SK-N-SH (cell line): ENCODE measurements at regions not wholly inside any gene's neighbourhood (a gene's known extent, or its start where the extent isn't known, plus 50 kb on each side); places are given as distances from the start of the nearest gene placed in this dataset.
A peak's percentile ranks its signal among the peaks of the same experiment; 100 is the strongest.

Experiments
- CTCF ChIA-PET: fragments of 300-600, 350-600 bp; formaldehyde crosslinking; extraction: SDS; loops from one replicate; lab custom pipeline; 2021; lab: Yijun Ruan, JAX
- POLR2A ChIA-PET: fragments of 350-600 bp; sonication (Branson Sonifier 250); formaldehyde crosslinking; extraction: SDS; loops from one replicate; lab custom pipeline; 2020; ENCODE audit warnings: antibody characterized with exemption, inconsistent platforms; lab: Yijun Ruan, JAX
- DNase-seq: peaks from one replicate; pipeline ENCODE4 v3.0.0; 2012
- H2AFZ ChIP-seq: fragments of 200-600 bp; sonication (generic); 2 replicates; pipeline ENCODE4 v1.8.1; 2016; ENCODE audit warnings: antibody characterized with exemption, mild to moderate bottlenecking, low read depth
- H3F3A ChIP-seq: fragments of 200-600 bp; sonication (generic); replicated peaks from 2 replicates; pipeline ENCODE3; 2016; ENCODE audit warnings: antibody characterized with exemption, mild to moderate bottlenecking; ENCODE audit not compliant: insufficient read depth
- H3K27ac ChIP-seq, 2 experiments: fragments of 200-500 bp in 1 of 2; fragments of 200-600 bp in 1 of 2; sonication (Bioruptor generic) in 1 of 2; sonication (generic), shearing (Covaris generic) in 1 of 2; 2 replicates each; pipeline versions ENCODE4 v1.5.1 to v1.6.1; 2014 to 2016; ENCODE audit warnings: low read depth in 2 of 2, inconsistent platforms in 1 of 2, low read length in 1 of 2, mild to moderate bottlenecking in 1 of 2, mixed read lengths in 1 of 2
- H3K27me3 ChIP-seq: fragments of 200-600 bp; sonication (generic), shearing (Covaris generic); 2 replicates; pipeline ENCODE4 v1.6.1; 2016; ENCODE audit warnings: mixed run types; ENCODE audit not compliant: insufficient read depth
- H3K36me3 ChIP-seq, 2 experiments: fragments of 200-500 bp in 1 of 2; fragments of 200-600 bp in 1 of 2; sonication (Bioruptor generic) in 1 of 2; sonication (generic) in 1 of 2; replicated peaks in 1 of 2; 2 replicates each; pipeline versions ENCODE3 to v1.5.1; 2014 to 2016; ENCODE audit warnings: low read length in 1 of 2, mild to moderate bottlenecking in 1 of 2; ENCODE audit not compliant: insufficient read depth in 2 of 2, control insufficient read depth in 1 of 2
- H3K4me1 ChIP-seq, 2 experiments: fragments of 200-500 bp in 1 of 2; fragments of 200-600 bp in 1 of 2; sonication (Bioruptor generic) in 1 of 2; sonication (generic), shearing (Covaris generic) in 1 of 2; 2 replicates each; pipeline versions ENCODE4 v1.5.1 to v1.6.1; 2014 to 2016; ENCODE audit warnings: low read depth in 1 of 2, low read length in 1 of 2, mixed run types in 1 of 2; ENCODE audit not compliant: insufficient read depth in 2 of 2, control insufficient read depth in 1 of 2
- H3K4me2 ChIP-seq: fragments of 200-600 bp; sonication (generic), shearing (Covaris generic); 2 replicates; pipeline ENCODE4 v1.6.1; 2017; ENCODE audit warnings: mixed run types
- H3K4me3 ChIP-seq, 2 experiments: fragments of 200-500 bp in 1 of 2; fragments of 200-600 bp in 1 of 2; sonication (Bioruptor generic) in 1 of 2; sonication (generic), shearing (Covaris generic) in 1 of 2; 2 replicates each; pipeline versions ENCODE4 v1.5.1 to v1.8.1; 2014 to 2016; ENCODE audit warnings: low read depth in 2 of 2, inconsistent platforms in 1 of 2, low read length in 1 of 2, mild to moderate bottlenecking in 1 of 2, mixed read lengths in 1 of 2, moderate library complexity in 1 of 2
- H3K79me2 ChIP-seq: fragments of 200-600 bp; sonication (generic); 2 replicates; pipeline ENCODE4 v1.8.1; 2017; ENCODE audit warnings: mild to moderate bottlenecking; ENCODE audit not compliant: insufficient read depth
- H3K9ac ChIP-seq: fragments of 200-600 bp; sonication (generic); 2 replicates; pipeline ENCODE4 v1.6.1; 2017; ENCODE audit warnings: mixed run types
- H3K9me2 ChIP-seq: fragments of 200-600 bp; sonication (generic); 2 replicates; pipeline ENCODE4 v1.6.1; 2017; ENCODE audit warnings: mixed run types
- H3K9me3 ChIP-seq: fragments of 200-600 bp; sonication (generic); 2 replicates; pipeline ENCODE4 v1.6.1; 2017; ENCODE audit warnings: mixed run types, mild to moderate bottlenecking, moderate library complexity
- H4K20me1 ChIP-seq: fragments of 200-600 bp; sonication (generic); 2 replicates; pipeline ENCODE4 v1.6.1; 2017; ENCODE audit warnings: mild to moderate bottlenecking, mixed run types; ENCODE audit not compliant: insufficient read depth
- EZH2phosphoT487 ChIP-seq: fragments of 200-600 bp; sonication (generic); IDR thresholded peaks from 2 replicates; pipeline ENCODE4 v1.6.1; 2017; ENCODE audit warnings: low read depth, mixed run types, mild to moderate bottlenecking, antibody characterized with exemption, moderate library complexity, borderline replicate concordance
- FOSL2 ChIP-seq: IDR thresholded peaks from 2 replicates; pipeline ENCODE4 v1.4.0; 2012; ENCODE audit warnings: low read depth, mild to moderate bottlenecking, moderate library complexity, borderline replicate concordance
- FOXJ3 ChIP-seq: sonication (generic); formaldehyde crosslinking; IDR thresholded peaks from 2 replicates; pipeline ENCODE4 v1.5.1; 2020; ENCODE audit warnings: mild to moderate bottlenecking, missing genetic modification reagents
- GABPA ChIP-seq: IDR thresholded peaks from 2 replicates; pipeline ENCODE4 v1.4.0; 2012; ENCODE audit warnings: low read depth, mild to moderate bottlenecking
- GATA2 ChIP-seq: sonication (generic); formaldehyde crosslinking; IDR thresholded peaks from 2 replicates; pipeline ENCODE4 v1.5.0; 2020; ENCODE audit warnings: mild to moderate bottlenecking, missing genetic modification reagents
- MEF2A ChIP-seq: IDR thresholded peaks from 2 replicates; pipeline ENCODE4 v1.4.0; 2012; ENCODE audit warnings: low read depth, borderline replicate concordance
- MXI1 ChIP-seq: IDR thresholded peaks from 2 replicates; pipeline ENCODE4 v1.6.1; 2012; ENCODE audit warnings: mild to moderate bottlenecking, low read depth, low read length, improper control_type of control experiment
- NFIC ChIP-seq: IDR thresholded peaks from 2 replicates; pipeline ENCODE4 v1.4.0; 2012; ENCODE audit warnings: borderline replicate concordance
- NRF1 ChIP-seq: IDR thresholded peaks from 2 replicates; pipeline ENCODE4 v1.6.1; 2012; ENCODE audit warnings: low read depth, mild to moderate bottlenecking, low read length
- POLR2AphosphoS5 ChIP-seq: IDR thresholded peaks from 2 replicates; pipeline ENCODE4 v1.6.1; 2012; ENCODE audit warnings: low read depth, low read length
- RAD21 ChIP-seq: IDR thresholded peaks from 2 replicates; pipeline ENCODE4 v1.6.1; 2012; ENCODE audit warnings: mild to moderate bottlenecking, low read length
- RCOR1 ChIP-seq: fragments of 150-350 bp; IDR thresholded peaks from 2 replicates; pipeline ENCODE4 v1.6.1; 2017; ENCODE audit warnings: antibody characterized with exemption, low read length
- RFX5 ChIP-seq: IDR thresholded peaks from 2 replicates; pipeline ENCODE4 v1.6.1; 2012; ENCODE audit warnings: mild to moderate bottlenecking, improper control_type of control experiment, low read length
- SIN3A ChIP-seq: IDR thresholded peaks from 2 replicates; pipeline ENCODE4 v1.6.1; 2012; ENCODE audit warnings: low read depth, mild to moderate bottlenecking, low read length, moderate library complexity, borderline replicate concordance
- TAF1 ChIP-seq: IDR thresholded peaks from 2 replicates; pipeline ENCODE4 v1.6.1; 2012; ENCODE audit warnings: low read depth, mild to moderate bottlenecking, low read length, moderate library complexity, borderline replicate concordance
- TCF12 ChIP-seq: IDR thresholded peaks from 2 replicates; pipeline ENCODE4 v1.4.0; 2012
- TEAD4 ChIP-seq: IDR thresholded peaks from 2 replicates; pipeline ENCODE4 v1.4.0; 2012; ENCODE audit warnings: mild to moderate bottlenecking, borderline replicate concordance; ENCODE audit not compliant: insufficient read depth
- YY1 ChIP-seq: IDR thresholded peaks from 2 replicates; pipeline ENCODE4 v1.4.0; 2012; ENCODE audit warnings: low read depth, mild to moderate bottlenecking
- WGBS: methylation state at CpG from one replicate; pipeline ENCODE4 v1.1.6; 2017; ENCODE audit warnings: low lambda C conversion rate; 5-methylcytosine and 5-hydroxymethylcytosine counted together
- TF ChIP-seq, protein P1 (sequence below): fragments of 200-600 bp; sonication (generic); IDR thresholded peaks from 2 replicates; pipeline ENCODE4 v1.6.1; 2017; ENCODE audit warnings: antibody characterized with exemption, mild to moderate bottlenecking, moderate library complexity
- TF ChIP-seq, protein P2 (sequence below): IDR thresholded peaks from 2 replicates; pipeline ENCODE4; 2012

DNA sequence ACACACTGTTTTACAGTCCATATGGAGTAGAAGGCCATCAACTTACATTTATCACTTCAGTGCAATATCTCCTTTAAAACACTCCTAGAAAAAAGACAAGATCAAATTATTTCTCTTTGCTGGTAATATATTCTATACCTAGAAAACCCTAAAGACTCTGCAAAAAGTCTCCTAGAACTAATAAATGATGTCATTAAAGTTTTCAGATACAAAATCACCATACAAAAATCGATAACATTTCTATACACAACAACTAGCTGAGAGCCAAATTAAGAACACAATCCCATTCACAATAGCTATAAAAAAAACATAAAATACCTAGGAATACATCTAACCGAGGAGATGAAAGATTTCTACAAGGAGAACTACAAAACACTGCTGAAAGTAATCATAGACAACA, 300.3 kb downstream of the CETN3 start:
- H3K9ac ChIP-seq = no peak overlapping the region
- no peaks in the 10 kb centered on the region for H3K9me3 ChIP-seq
- no peak overlapping the region for H3K4me2 ChIP-seq
- 21% methylated on average over 2 of the region's 2 CpGs for WGBS
- no peaks in the 10 kb centered on the region for H3K36me3 ChIP-seq
- no peaks in the 10 kb centered on the region for H3K9me2 ChIP-seq
- CTCF ChIA-PET = no interaction called here
- no peaks in the 10 kb centered on the region for H3K79me2 ChIP-seq
- no peak for TF ChIP-seq MEF2A
- no peak for TF ChIP-seq RAD21
- no peak for TF ChIP-seq TEAD4
- TF ChIP-seq, protein P1, sequence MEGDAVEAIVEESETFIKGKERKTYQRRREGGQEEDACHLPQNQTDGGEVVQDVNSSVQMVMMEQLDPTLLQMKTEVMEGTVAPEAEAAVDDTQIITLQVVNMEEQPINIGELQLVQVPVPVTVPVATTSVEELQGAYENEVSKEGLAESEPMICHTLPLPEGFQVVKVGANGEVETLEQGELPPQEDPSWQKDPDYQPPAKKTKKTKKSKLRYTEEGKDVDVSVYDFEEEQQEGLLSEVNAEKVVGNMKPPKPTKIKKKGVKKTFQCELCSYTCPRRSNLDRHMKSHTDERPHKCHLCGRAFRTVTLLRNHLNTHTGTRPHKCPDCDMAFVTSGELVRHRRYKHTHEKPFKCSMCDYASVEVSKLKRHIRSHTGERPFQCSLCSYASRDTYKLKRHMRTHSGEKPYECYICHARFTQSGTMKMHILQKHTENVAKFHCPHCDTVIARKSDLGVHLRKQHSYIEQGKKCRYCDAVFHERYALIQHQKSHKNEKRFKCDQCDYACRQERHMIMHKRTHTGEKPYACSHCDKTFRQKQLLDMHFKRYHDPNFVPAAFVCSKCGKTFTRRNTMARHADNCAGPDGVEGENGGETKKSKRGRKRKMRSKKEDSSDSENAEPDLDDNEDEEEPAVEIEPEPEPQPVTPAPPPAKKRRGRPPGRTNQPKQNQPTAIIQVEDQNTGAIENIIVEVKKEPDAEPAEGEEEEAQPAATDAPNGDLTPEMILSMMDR = no peak
- no peak for TF ChIP-seq NRF1
- TF ChIP-seq, all 33 proteins: peak for 0
- no peak overlapping the region for H3K4me3 ChIP-seq
- no peak overlapping the region for H3K27ac ChIP-seq
- DNase-seq = no peak
- no peak overlapping the region for H2AFZ ChIP-seq
- no peaks in the 10 kb centered on the region for H4K20me1 ChIP-seq
- H3F3A ChIP-seq = no peaks in the 10 kb centered on the region
- POLR2A ChIA-PET = no interaction called here
- H3K4me1 ChIP-seq = no peaks in the 10 kb centered on the region; a peak in 1 of 4 replicates
- H3K27me3 ChIP-seq = no peaks in the 10 kb centered on the region

DNA sequence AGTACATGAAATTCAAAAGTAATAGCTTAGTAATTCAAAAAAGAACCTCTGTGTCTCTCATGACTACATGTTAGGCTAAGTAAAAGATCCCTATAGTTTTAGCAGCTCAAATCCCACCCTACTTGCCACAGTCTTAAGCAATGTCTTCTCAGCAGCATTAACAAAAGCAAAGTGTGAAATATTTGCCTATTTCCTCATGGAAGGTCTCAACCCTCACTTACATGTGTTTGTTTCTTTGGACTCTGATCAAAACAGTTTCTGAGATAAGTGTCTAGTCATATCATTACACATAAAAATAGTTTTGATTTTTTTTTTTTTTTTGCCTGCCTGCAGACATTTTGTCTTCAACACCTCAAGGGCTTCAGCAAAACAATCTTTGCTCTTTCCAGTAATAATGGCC, 310.5 kb downstream of the CETN3 start:
- no peak overlapping the region for H3K4me3 ChIP-seq
- no peaks in the 10 kb centered on the region for H3K27me3 ChIP-seq
- no peaks in the 10 kb centered on the region for H3K36me3 ChIP-seq
- no peak overlapping the region for H3K9ac ChIP-seq
- no peak for DNase-seq
- H4K20me1 ChIP-seq = no peaks in the 10 kb centered on the region
- ChIA-PET CTCF (interaction anchor here (1.5 kb wide), 1 partner anchor 166 kb away, joined by 3 read pairs; no protein-coding TSS in a partner anchor), POLR2A (no interaction called here)
- peaks cover 0 to 4% of the 10 kb centered on the region in 2 experiments; a peak in 1 of 4 replicates for H3K4me1 ChIP-seq
- H3K27ac ChIP-seq = no peak overlapping the region
- H3K79me2 ChIP-seq = no peaks in the 10 kb centered on the region
- TF ChIP-seq EZH2phosphoT487 (no peak), RAD21 (no peak), FOSL2 (no peak), TCF12 (no peak), POLR2AphosphoS5 (no peak), FOXJ3 (CRISPR knock-in tag) (no peak), GATA2 (CRISPR knock-in tag) (no peak), TAF1 (no peak), NFIC (no peak), RFX5 (no peak), TEAD4 (no peak), GABPA (no peak), RCOR1 (no peak), MEF2A (no peak), YY1 (no peak), MXI1 (no peak), SIN3A (no peak)
- TF ChIP-seq, protein P2, sequence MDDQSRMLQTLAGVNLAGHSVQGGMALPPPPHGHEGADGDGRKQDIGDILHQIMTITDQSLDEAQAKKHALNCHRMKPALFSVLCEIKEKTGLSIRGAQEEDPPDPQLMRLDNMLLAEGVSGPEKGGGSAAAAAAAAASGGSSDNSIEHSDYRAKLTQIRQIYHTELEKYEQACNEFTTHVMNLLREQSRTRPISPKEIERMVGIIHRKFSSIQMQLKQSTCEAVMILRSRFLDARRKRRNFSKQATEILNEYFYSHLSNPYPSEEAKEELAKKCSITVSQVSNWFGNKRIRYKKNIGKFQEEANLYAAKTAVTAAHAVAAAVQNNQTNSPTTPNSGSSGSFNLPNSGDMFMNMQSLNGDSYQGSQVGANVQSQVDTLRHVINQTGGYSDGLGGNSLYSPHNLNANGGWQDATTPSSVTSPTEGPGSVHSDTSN = no peak
- peaks cover 9% of the 10 kb centered on the region for H3F3A ChIP-seq
- no peaks in the 10 kb centered on the region for H3K9me2 ChIP-seq
- H3K4me2 ChIP-seq = no peak overlapping the region
- no peaks in the 10 kb centered on the region for H3K9me3 ChIP-seq
- H2AFZ ChIP-seq = peak overlapping the region; percentile 4; the same call in 1 of the 2 replicates
